Endothelial cell of umbilical vein (primary cell): ENCODE measurements at regions not wholly inside any gene's neighbourhood (a gene's known extent, or its start where the extent isn't known, plus 50 kb on each side); places are given as distances from the start of the nearest gene placed in this dataset.

ENCODE experiments used
- BruUV-seq: library from RNA; stranded (reverse); fragments of 400-500 nt; replicated peaks from 2 replicates; lab custom pipeline; 2021; lab: Mats Ljungman, UMichigan
- CTCF ChIA-PET: fragments of 300-600, 350-600 bp; sonication (Branson Sonifier 250); formaldehyde crosslinking; loops from one replicate; lab custom pipeline; 2021; ENCODE audit warnings: antibody characterized with exemption, inconsistent platforms; lab: Charles Lee
- POLR2A ChIA-PET: fragments of 300-600, 350-600 bp; sonication (Branson Sonifier 250); formaldehyde crosslinking; loops from one replicate; lab custom pipeline; 2021; ENCODE audit warnings: antibody characterized with exemption, inconsistent platforms; lab: Charles Lee
- DNase-seq: peaks from one replicate; pipeline ENCODE4 v3.0.0-alpha.2; 2011; ENCODE audit warnings: low read depth, low spot score
- FAIRE-seq: peaks from 2 replicates; lab custom pipeline; 2011; peaks lifted over from hg19 to GRCh38; lab: Jason Lieb, UNC
- H2AFZ ChIP-seq: 2 replicates; pipeline ENCODE4 v1.6.0; 2012; ENCODE audit warnings: low read depth, low read length, control low read depth, inconsistent platforms
- H3K27ac ChIP-seq: 2 replicates; pipeline ENCODE4 v1.5.1; 2011; ENCODE audit warnings: low read depth, mild to moderate bottlenecking, control low read depth, low read length, moderate library complexity; ENCODE audit not compliant: insufficient read depth
- H3K27me3 ChIP-seq, 2 experiments: 2 replicates each; pipeline versions ENCODE4 v1.6.0 to v1.6.1; 2011; ENCODE audit warnings: low read length in 2 of 2, mixed read lengths in 1 of 2; ENCODE audit not compliant: control insufficient read depth in 2 of 2, insufficient read depth in 2 of 2
- H3K36me3 ChIP-seq, 2 experiments: 2 replicates in 1 of 2; 3 replicates in 1 of 2; pipeline ENCODE4 v1.5.1; 2011; ENCODE audit warnings: low read length in 2 of 2, mild to moderate bottlenecking in 1 of 2, moderate library complexity in 1 of 2; ENCODE audit not compliant: control insufficient read depth in 2 of 2, insufficient read depth in 2 of 2; ENCODE audit errors: extremely low read depth in 1 of 2
- H3K4me1 ChIP-seq: 3 replicates; pipeline ENCODE4 v1.5.1; 2011; ENCODE audit warnings: mild to moderate bottlenecking, low read length; ENCODE audit not compliant: control insufficient read depth, insufficient read depth; ENCODE audit errors: extremely low read depth
- H3K4me2 ChIP-seq: 2 replicates; pipeline ENCODE4 v1.6.1; 2011; ENCODE audit warnings: low read length, control low read depth, mixed read lengths; ENCODE audit not compliant: insufficient read depth
- H3K4me3 ChIP-seq, 3 experiments: fragments of 200-600 bp in 1 of 3; sonication (generic), shearing (Covaris generic) in 1 of 3; replicated peaks in 1 of 3; 2 replicates each; pipeline ENCODE4 v1.5.1; 2011 to 2016; ENCODE audit warnings: control low read depth in 3 of 3, low read length in 3 of 3, mild to moderate bottlenecking in 2 of 3, inconsistent platforms in 1 of 3, low read depth in 1 of 3, moderate library complexity in 1 of 3; ENCODE audit not compliant: insufficient read depth in 1 of 3
- H3K79me2 ChIP-seq: 2 replicates; pipeline ENCODE4 v1.6.0; 2012; ENCODE audit warnings: low read length, inconsistent platforms; ENCODE audit not compliant: control insufficient read depth, insufficient read depth
- H3K9ac ChIP-seq: replicated peaks from 2 replicates; pipeline ENCODE3; 2011; ENCODE audit warnings: low read length, control low read depth; ENCODE audit not compliant: insufficient read depth; ENCODE audit errors: extremely low read depth
- H3K9me1 ChIP-seq: replicated peaks from 3 replicates; pipeline ENCODE4 v1.6.0; 2011; ENCODE audit warnings: mild to moderate bottlenecking, low read length; ENCODE audit not compliant: control insufficient read depth, insufficient read depth; ENCODE audit errors: extremely low read depth
- H3K9me3 ChIP-seq: replicated peaks from 2 replicates; pipeline ENCODE4 v1.5.1; 2012; ENCODE audit warnings: low read length, inconsistent platforms; ENCODE audit not compliant: control insufficient read depth, insufficient read depth
- H4K20me1 ChIP-seq: replicated peaks from 2 replicates; pipeline ENCODE3; 2011; ENCODE audit warnings: mild to moderate bottlenecking, low read length; ENCODE audit not compliant: control insufficient read depth, insufficient read depth; ENCODE audit errors: extremely low read depth
- EZH2 ChIP-seq: IDR thresholded peaks from 2 replicates; pipeline ENCODE4 v1.6.1; 2012; ENCODE audit warnings: borderline replicate concordance, low read depth, mild to moderate bottlenecking, moderate library complexity, low read length, inconsistent platforms; ENCODE audit not compliant: severe bottlenecking
- FOS ChIP-seq: IDR thresholded peaks from 2 replicates; pipeline ENCODE4 v1.6.1; 2011; ENCODE audit warnings: mild to moderate bottlenecking, low read length, moderate library complexity, borderline replicate concordance; ENCODE audit not compliant: insufficient read depth
- GATA2 ChIP-seq: IDR thresholded peaks from 2 replicates; pipeline ENCODE4 v1.7.0; 2011; ENCODE audit warnings: low read depth, mild to moderate bottlenecking, moderate library complexity, mixed read lengths, low read length; ENCODE audit not compliant: insufficient read length, insufficient read depth
- JUN ChIP-seq: IDR thresholded peaks from 2 replicates; pipeline ENCODE4 v1.6.1; 2011; ENCODE audit warnings: borderline replicate concordance, low read depth; ENCODE audit not compliant: insufficient read length, insufficient read depth
- MYC ChIP-seq: IDR thresholded peaks from one replicate; pipeline ENCODE4 v1.6.1; 2011; ENCODE audit warnings: mild to moderate bottlenecking, low read depth, low read length
- POLR2A ChIP-seq: IDR thresholded peaks from 2 replicates; pipeline ENCODE4 v1.6.1; 2012; ENCODE audit warnings: low read depth, mild to moderate bottlenecking, control low read depth, low read length
- POLR2AphosphoS5 ChIP-seq: IDR thresholded peaks from 2 replicates; pipeline ENCODE4 v1.6.1; 2012; ENCODE audit warnings: low read depth, mild to moderate bottlenecking, control low read depth, low read length, moderate library complexity; ENCODE audit not compliant: insufficient read depth
- dilution Hi-C: fragments of 300-500 bp; cut with MboI; formaldehyde crosslinking; loops from one replicate; pipeline ENCODE4 v1.15.0; 2019; ENCODE audit warnings: low sequenced_read_pairs; ENCODE audit not compliant: extremely low pct_ligation_motif_present
- intact Hi-C: fragments of 100-400 bp; cut with micrococcal nuclease; formaldehyde crosslinking; loops from one replicate; pipeline ENCODE4 v1.10.0; 2022
- TF ChIP-seq, protein P1 (sequence below), 2 donors: IDR thresholded peaks; 1 replicate in 1 of 2; 2 replicates in 1 of 2; pipeline ENCODE4 v1.5.1; 2011; ENCODE audit warnings: low read length in 2 of 2, mild to moderate bottlenecking in 2 of 2, moderate library complexity in 2 of 2, control low read depth in 1 of 2, inconsistent platforms in 1 of 2, low read depth in 1 of 2; ENCODE audit not compliant: insufficient read depth in 1 of 2; ENCODE audit errors: extremely low read depth in 1 of 2
- TF ChIP-seq, protein P2 (sequence below): IDR thresholded peaks from 2 replicates; pipeline ENCODE4 v1.6.1; 2011; ENCODE audit not compliant: insufficient read depth, insufficient read length

DNA sequence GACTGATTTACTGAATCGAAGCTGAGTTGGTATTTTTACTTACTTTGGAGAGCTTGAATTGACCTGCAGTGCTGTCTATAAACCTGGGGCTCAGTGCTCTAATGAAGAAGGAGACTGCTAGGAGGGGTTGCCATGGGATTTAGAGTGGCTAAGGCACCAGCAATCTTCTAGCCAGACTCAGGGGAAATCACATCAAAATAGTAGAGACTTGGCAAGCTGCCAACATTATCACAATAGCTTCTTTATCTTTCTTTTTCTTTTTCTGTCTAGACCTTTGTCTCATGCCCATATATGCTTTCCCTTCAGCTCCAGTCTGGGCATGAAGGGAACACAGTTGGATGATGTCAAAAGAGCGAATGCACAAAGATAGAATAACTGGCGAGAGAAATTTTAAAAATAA is 301.1 kb upstream of the DPYD start:
- CTCF ChIA-PET = interaction anchor here (0.7 to 2.6 kb wide), 4 partner anchors 13 to 246 kb away, joined by 3 to 10 read pairs (median 3); no protein-coding TSS in a partner anchor
- Histone ChIP-seq H3K4me2 (no peak overlapping the region), H3K9me1 (no peaks in the 10 kb centered on the region), H3K4me1 (peaks cover 18% of the 10 kb centered on the region), H3K27me3 (no peaks in the 10 kb centered on the region), H3K27ac (no peak overlapping the region), H3K79me2 (peaks cover 80% of the 10 kb centered on the region), H3K36me3 (no peaks in the 10 kb centered on the region), H3K9me3 (no peaks in the 10 kb centered on the region), H3K9ac (no peak overlapping the region), H2AFZ (no peak overlapping the region), H4K20me1 (no peaks in the 10 kb centered on the region), H3K4me3 (no peak overlapping the region)
- BruUV-seq = no TSS peak
- POLR2A ChIA-PET = no interaction called here
- FAIRE-seq (no peak), DNase-seq (peak; percentile 76)
- intact Hi-C loops (loop anchor here (2.0 kb wide), 1 partner anchor 41 kb away; no protein-coding TSS in a partner anchor), dilution Hi-C loops (no loop called here)
- TF ChIP-seq MYC = no peak
- no peak for TF ChIP-seq EZH2
- no peak for TF ChIP-seq POLR2AphosphoS5
- TF ChIP-seq POLR2A = no peak
- TF ChIP-seq GATA2 = no peak
- TF ChIP-seq FOS = no peak
- TF ChIP-seq, protein P1, sequence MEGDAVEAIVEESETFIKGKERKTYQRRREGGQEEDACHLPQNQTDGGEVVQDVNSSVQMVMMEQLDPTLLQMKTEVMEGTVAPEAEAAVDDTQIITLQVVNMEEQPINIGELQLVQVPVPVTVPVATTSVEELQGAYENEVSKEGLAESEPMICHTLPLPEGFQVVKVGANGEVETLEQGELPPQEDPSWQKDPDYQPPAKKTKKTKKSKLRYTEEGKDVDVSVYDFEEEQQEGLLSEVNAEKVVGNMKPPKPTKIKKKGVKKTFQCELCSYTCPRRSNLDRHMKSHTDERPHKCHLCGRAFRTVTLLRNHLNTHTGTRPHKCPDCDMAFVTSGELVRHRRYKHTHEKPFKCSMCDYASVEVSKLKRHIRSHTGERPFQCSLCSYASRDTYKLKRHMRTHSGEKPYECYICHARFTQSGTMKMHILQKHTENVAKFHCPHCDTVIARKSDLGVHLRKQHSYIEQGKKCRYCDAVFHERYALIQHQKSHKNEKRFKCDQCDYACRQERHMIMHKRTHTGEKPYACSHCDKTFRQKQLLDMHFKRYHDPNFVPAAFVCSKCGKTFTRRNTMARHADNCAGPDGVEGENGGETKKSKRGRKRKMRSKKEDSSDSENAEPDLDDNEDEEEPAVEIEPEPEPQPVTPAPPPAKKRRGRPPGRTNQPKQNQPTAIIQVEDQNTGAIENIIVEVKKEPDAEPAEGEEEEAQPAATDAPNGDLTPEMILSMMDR (IDR thresholded peaks at IDR 0.05; ENCODE audit: extremely low read depth in 1 of 2, insufficient read depth in 1 of 2, low read depth in 1 of 2, low read length in 2 of 2) = no peak
- TF ChIP-seq JUN = no peak
- TF ChIP-seq, protein P2, sequence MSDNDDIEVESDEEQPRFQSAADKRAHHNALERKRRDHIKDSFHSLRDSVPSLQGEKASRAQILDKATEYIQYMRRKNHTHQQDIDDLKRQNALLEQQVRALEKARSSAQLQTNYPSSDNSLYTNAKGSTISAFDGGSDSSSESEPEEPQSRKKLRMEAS = no peak
